GM18499 (cell line): ENCODE measurements at regions not wholly inside any gene's neighbourhood (a gene's known extent, or its start where the extent isn't known, plus 50 kb on each side); places are given as distances from the start of the nearest gene placed in this dataset.

Source experiments
- ATAC-seq: cut with Tn5 transposase; IDR thresholded peaks from one replicate; pipeline ENCODE4 v1.9.1; 2021; ENCODE audit warnings: moderate number of reproducible peaks; ENCODE audit not compliant: insufficient read depth, unreplicated experiment

GRCh38 chr14:101331661-101332169 is 229.6 kb upstream of the DIO3 start:
- no peak for ATAC-seq

GRCh38 chr14:101332281-101332680 is 229.0 kb upstream of the DIO3 start:
- ATAC-seq, result no peak

GRCh38 chr14:101333335-101334280 is 227.7 kb upstream of the DIO3 start:
- no peak for ATAC-seq

GRCh38 chr14:101334656-101335055 is 226.6 kb upstream of the DIO3 start:
- no peak for ATAC-seq

GRCh38 chr14:101335061-101335661 is 226.1 kb upstream of the DIO3 start:
- ATAC-seq, result no peak

GRCh38 chr14:101336183-101336582 is 225.1 kb upstream of the DIO3 start:
- no peak for ATAC-seq

- ATAC-seq, result no peak
These were observed 224.2 kb upstream of the DIO3 start for GRCh38 chr14:101337053-101337452.

- ATAC-seq, result no peak
These were observed 220.7 kb upstream of the DIO3 start for GRCh38 chr14:101340556-101340955.

GRCh38 chr14:101347893-101348777 is 213.2 kb upstream of the DIO3 start:
- no peak for ATAC-seq

- ATAC-seq, result no peak
These were observed 212.2 kb upstream of the DIO3 start for GRCh38 chr14:101349108-101349507.

- no peak for ATAC-seq
These were observed 211.3 kb upstream of the DIO3 start for GRCh38 chr14:101350021-101350420.

GRCh38 chr14:101350691-101351090 is 210.6 kb upstream of the DIO3 start:
- ATAC-seq, result no peak

- no peak for ATAC-seq
These were observed 210.1 kb upstream of the DIO3 start for GRCh38 chr14:101351146-101351545.

GRCh38 chr14:101351769-101352168 is 209.5 kb upstream of the DIO3 start:
- ATAC-seq, result no peak

GRCh38 chr14:101352567-101352966 is 208.7 kb upstream of the DIO3 start:
- ATAC-seq, result no peak

- no peak for ATAC-seq
These were observed 207.9 kb upstream of the DIO3 start for GRCh38 chr14:101353422-101353821.

- ATAC-seq, result no peak
These were observed 206.6 kb upstream of the DIO3 start for GRCh38 chr14:101354726-101355125.

- ATAC-seq, result no peak
These were observed 206.0 kb upstream of the DIO3 start for GRCh38 chr14:101355284-101355683.

GRCh38 chr14:101357038-101357437 is 204.3 kb upstream of the DIO3 start:
- no peak for ATAC-seq

- ATAC-seq, result no peak
These were observed 203.6 kb upstream of the DIO3 start for GRCh38 chr14:101357559-101358319.
